ENCODE measurements at regions not wholly inside any gene's neighbourhood (a gene's known extent, or its start where the extent isn't known, plus 50 kb on each side); places are given as distances from the start of the nearest gene placed in this dataset.

- TF ChIP-seq CTCF (IDR thresholded peaks at IDR 0.05; ENCODE audit: insufficient read depth, low read length, poor library complexity, severe bottlenecking), result no peak
- no peak for TF ChIP-seq EZH2phosphoT487 (conservative IDR thresholded peaks at IDR 0.05; ENCODE audit: low read length)
These were observed 198.0 kb upstream of the PFN2 start for GRCh38 chr3:150168698-150169097.
